GM18951 (cell line): ENCODE measurements at regions not wholly inside any gene's neighbourhood (a gene's known extent, or its start where the extent isn't known, plus 50 kb on each side); places are given as distances from the start of the nearest gene placed in this dataset.

Experiments used
- POLR2A ChIP-seq: IDR thresholded peaks from 4 replicates; pipeline ENCODE4 v1.6.1; 2011; ENCODE audit warnings: mild to moderate bottlenecking; ENCODE audit not compliant: insufficient read length, insufficient read depth; ENCODE audit errors: extremely low read depth
- in situ Hi-C: fragments of 300-500 bp; cut with MboI; formaldehyde crosslinking; loops from one replicate; pipeline ENCODE4 v1.12.0; 2022; ENCODE audit warnings: low sequenced_read_pairs, mixed read lengths, inconsistent platforms; ENCODE audit not compliant: unreplicated experiment

DNA sequence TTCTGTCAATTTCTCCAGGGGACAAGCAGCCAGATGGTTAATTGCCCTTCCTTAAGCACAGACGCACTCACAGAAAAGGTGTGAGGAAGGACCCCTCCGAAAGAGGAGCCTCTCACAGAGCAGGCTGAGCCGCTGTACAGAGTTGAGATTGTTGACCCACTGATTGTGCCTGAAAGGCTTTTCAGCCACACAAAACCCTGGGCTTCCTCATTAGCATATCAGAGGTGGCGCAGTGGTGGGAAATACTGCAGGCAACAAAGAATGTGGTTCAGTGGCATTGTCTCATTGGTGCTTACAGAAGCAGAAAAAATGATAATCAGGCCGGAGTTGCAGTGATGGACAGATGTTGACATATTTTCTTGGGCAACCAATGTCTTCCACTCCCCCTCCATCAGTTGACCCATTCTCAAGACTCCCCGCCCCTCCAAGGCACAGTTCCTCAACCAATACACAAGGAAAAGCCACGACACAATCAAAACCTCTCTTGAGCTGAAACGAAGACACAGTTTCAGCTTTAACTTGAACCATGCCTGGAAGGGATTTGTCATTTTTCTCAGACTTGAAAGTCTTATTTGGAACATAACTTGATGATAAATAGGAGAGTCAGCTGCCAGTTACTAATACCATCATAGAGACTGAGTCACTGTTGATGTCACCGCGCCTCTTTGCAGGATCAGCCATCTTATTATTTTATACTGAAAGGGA lies 53.1 kb downstream of the ATXN3L start:
- in situ Hi-C loops, result loop anchor here (25.0 kb wide), 2 partner anchors 221 to 304 kb away; no protein-coding TSS in a partner anchor

DNA sequence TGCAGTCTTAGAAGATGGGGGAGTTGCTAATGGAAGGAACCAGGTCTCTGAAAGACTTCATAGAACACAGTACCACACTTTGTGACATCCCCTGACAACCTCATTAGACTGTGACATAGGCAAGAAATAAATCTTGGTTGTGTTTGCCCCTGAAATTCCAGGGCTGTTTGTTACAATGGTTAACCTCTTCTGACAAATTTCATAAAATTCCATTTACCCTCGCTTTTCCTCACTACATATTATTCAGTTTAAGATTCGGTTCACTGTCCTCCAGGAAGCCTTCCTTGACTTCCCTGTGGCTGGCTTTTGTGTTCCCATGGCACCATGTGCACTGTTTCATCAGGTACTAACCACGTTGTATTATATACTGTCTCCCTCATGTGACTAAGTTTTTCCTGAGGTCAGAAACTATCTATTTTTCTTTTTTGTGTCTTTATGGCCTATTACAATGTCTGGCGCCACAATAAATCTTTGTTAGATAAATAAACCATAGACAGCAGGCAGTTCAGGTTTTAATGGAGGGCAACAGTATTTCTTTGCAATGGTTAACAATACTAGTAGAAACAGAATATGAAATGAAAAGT lies 54.2 kb downstream of the ATXN3L start:
- in situ Hi-C loops, result loop anchor here (25.0 kb wide), 2 partner anchors 222 to 303 kb away; no protein-coding TSS in a partner anchor
- TF ChIP-seq POLR2A, result no peak

More for the DNA sequence above, 53.1 kb downstream of the ATXN3L start:
- no peak for TF ChIP-seq POLR2A

DNA sequence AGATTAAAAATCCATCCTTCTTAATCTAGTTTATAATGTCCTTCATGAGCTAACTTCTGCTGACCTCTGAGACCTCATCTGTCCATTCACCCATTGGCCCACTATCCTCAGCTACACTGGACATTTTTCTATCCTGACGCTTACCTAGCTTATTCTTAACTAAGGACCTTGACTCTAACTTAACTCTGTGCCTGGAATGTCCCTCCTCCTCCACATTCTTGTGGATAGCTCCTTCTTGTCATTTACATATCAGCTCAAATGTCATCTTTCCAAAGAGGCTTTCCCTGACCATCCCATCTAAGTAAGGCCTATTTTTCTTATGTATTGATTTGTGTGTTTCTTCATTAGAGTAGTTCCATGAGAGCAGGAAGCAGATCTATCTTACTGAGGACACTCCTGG lies 54.7 kb downstream of the ATXN3L start:
- in situ Hi-C loops, result loop anchor here (25.0 kb wide), 2 partner anchors 222 to 303 kb away; no protein-coding TSS in a partner anchor
- no peak for TF ChIP-seq POLR2A

DNA sequence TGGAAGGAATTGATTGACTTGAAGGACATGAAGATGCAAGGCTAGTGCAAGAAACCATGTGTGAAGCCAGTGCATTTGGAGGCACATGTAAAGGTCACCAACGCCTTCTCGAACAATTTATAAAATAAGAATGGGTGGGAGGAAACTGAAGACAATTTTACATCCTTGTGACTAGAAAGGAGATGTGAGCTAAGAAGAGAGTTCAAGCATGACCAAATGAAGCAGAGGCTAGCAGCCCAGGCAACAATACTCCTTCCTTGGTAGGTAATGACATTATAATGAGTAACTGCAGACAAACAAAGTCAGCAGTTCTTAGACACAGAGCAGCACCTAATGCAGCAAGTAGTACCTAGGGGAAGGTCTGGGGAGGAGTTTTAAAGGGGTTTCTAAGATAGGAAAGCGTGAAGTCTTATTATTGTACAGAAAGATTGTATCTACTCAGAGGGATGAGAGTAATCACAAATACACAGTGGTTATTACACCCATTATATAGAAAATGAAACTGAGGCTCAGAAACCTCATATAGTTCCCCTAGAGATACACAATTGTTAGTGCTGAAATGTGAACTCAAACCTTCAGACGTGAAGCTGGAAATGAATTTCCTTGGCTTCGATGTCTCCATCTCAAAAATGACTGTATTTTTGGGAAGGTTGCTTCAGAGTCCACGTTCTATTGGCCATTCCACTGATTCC lies 56.1 kb downstream of the ATXN3L start:
- in situ Hi-C loops, result loop anchor here (25.0 kb wide), 2 partner anchors 224 to 301 kb away; no protein-coding TSS in a partner anchor
- no peak for TF ChIP-seq POLR2A

- in situ Hi-C loops, result loop anchor here (25.0 kb wide), 2 partner anchors 226 to 299 kb away; no protein-coding TSS in a partner anchor
- no peak for TF ChIP-seq POLR2A
These were observed 58.5 kb downstream of the ATXN3L start for GRCh38 chrX:13261348-13261747.

DNA sequence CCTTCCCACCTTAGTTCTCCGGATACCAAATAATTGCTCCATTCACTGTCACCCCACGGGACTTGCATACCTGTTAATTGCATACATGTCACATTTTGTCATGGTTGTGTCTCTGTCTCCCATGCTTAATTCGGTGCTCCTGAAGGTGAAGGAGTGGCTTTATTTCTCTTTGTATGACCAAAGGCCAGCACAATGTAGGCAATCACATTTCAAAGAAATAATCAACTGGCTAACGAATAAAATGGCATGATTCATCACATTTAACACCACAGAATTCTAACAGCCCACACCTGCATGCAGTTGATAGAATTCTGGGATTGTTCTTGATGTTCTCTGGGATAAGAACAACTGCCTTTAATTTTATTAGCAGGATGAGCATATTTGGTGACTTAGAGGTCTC lies 59.3 kb downstream of the ATXN3L start:
- no peak for TF ChIP-seq POLR2A
- in situ Hi-C loops, result loop anchor here (25.0 kb wide), 2 partner anchors 227 to 298 kb away; no protein-coding TSS in a partner anchor

GRCh38 chrX:13258725-13259124 lies 61.1 kb downstream of the ATXN3L start:
- in situ Hi-C loops, result loop anchor here (10.0 to 25.0 kb wide), 3 partner anchors 164 to 296 kb away; no protein-coding TSS in a partner anchor
- TF ChIP-seq POLR2A, result no peak

- in situ Hi-C loops, result loop anchor here (10.0 to 25.0 kb wide), 3 partner anchors 163 to 296 kb away; no protein-coding TSS in a partner anchor
- TF ChIP-seq POLR2A, result no peak
These were observed 61.8 kb downstream of the ATXN3L start for GRCh38 chrX:13258052-13258444.

DNA sequence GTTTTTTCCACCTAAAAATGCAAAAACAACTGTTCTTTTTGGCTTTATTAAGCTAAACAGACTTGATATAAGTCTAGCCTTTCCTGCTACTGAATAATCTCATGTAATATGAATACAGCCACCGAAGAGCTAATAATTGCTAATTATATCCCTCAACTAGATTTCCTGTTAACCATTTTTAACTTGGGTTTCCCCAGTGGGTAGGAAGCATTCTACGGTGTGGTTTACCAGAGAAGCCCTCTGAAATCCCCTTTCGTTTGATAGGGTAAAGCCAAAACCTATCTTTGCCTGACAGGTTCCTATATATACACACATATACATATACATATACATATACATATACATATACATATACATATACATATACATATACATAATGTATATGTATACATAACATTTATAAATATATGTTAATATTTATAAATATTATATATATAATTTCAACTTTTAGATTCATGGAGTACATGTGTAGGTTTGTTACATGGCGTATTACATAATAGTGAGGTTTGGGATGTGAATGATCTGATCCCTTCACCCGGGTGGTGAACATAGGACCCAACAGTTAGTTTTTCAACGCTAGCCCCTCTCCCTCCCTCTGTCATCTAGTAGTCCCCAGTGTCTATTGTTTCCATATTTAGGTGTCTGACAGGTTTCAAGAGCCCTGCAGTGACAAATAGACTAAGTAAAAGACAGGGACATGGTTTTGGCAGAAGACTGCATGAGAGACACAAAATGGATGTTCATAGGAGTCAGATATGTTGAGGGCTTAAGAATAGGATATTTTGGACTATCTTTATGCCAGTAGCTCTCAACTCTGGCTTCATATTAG lies 62.4 kb downstream of the ATXN3L start:
- TF ChIP-seq POLR2A, result no peak
- in situ Hi-C loops, result loop anchor here (10.0 to 25.0 kb wide), 3 partner anchors 163 to 295 kb away; no protein-coding TSS in a partner anchor

- in situ Hi-C loops, result loop anchor here (10.0 to 25.0 kb wide), 3 partner anchors 162 to 294 kb away; no protein-coding TSS in a partner anchor
- TF ChIP-seq POLR2A, result no peak
These were observed 63.2 kb downstream of the ATXN3L start for GRCh38 chrX:13256603-13257002.

GRCh38 chrX:13254870-13255269 lies 65.0 kb downstream of the ATXN3L start:
- in situ Hi-C loops, result loop anchor here (10.0 to 25.0 kb wide), 3 partner anchors 160 to 293 kb away; no protein-coding TSS in a partner anchor
- no peak for TF ChIP-seq POLR2A
